NCI-H69 (cell line): ENCODE measurements at regions not wholly inside any gene's neighbourhood (a gene's known extent, or its start where the extent isn't known, plus 50 kb on each side); places are given as distances from the start of the nearest gene placed in this dataset.

Experiments used
- DNase-seq: peaks from one replicate; lab custom pipeline; 2025; lab: John Stamatoyannopoulos, UW

DNA sequence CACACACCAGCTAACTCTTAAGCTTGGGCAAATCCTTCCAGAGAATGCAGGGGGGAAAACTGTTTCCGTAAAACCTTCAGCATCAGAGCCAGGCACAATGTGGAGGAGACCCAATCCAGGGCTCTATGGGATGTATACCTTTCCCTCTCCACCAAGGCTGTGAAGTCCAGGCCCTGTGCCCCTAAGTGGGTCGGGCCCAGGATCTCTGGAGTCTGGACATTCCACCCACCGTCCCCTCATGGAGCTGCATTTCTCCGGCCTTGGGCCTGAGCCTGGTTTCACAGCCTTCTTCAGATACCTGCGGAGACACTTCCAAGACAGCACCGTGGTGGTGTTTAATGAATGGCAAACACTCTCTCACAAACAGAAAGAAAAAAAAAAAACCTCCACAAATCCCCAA, 186.2 kb downstream of the URI1 start:
- DNase-seq, result no peak

DNA sequence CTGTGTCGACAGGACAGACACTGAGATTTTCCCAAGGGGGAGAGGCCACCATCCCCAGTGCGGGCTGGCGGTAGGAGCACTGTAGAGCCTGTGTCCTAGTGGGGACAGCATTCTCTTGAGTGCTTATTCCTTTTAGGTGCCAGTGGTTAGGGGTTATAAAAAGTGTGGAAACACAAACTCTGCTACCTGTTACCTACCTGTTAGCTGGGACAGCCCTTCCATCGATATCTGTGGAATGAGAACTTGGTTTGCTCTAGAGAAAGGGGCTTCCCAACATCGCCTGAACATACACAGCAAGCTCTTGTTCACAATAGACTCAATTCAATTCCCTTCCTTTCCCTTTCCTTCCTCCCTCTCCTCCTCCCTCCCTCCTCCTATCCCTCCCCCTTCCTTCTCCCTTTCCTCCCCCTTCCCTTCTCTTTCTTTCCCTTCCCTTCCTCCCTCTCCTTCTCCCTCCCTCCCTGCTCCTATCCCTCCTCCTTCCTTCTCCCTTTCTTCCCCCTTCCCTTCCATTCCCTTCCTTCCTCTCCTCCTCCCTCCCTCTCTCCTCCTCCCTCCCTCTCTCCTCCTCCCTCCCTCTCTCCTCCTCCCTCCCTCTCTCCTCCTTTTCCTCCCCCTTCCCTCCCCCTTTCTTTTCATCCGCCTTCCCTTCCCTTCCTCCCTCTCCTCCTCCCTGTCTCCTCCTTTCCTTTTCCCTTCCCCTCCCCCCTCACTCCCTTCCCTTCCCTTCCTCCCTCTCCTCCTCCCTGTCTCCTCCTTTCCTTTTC, 188.5 kb downstream of the URI1 start:
- DNase-seq, result no peak

DNA sequence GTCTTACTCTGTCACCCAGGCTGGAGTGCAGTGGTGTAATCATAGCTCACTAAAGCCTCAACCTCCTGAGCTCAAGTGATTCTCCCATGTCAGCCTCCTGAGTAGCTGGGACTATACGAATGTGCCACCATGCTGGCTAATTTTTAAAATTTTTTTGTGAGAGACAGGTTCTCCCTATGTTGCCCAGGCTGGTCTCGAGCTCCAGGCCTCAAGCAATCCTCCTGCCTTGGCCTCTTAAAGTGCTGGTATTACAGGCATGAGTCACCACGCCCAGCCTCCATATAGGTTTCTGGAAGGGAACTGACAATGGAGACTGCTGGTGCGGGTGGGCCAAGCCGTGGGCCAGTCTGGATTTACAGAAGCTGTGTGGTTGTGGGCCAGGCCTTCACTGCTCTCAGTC, 189.2 kb downstream of the URI1 start:
- no peak for DNase-seq

DNA sequence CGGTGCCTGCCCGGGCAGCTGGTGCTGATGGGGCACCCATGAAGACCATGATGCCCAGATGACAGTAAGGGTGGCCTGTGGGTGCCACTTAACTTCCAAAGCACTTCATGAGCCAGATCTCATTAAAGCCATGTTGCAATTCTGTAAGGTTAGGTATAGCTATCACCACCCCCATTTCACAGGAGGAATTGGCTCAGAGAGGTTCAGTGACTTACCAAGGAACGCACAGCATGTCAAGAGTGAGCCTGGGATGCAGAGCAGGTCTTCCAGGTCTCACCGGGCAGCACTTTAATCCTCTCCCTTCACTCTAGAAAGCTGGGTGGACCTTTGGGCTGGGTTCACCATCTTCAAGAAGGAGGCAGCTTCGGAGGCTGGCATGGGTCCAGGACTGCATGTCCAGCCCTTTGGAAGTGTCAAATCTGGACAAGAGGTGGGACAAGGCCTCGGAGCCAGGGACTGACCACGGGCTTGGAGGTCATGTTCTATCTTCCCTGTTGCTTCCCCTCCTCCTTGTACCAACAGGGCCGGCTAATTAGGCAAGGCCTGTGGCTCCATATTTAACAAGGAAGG, 189.8 kb downstream of the URI1 start:
- DNase-seq, result no peak

DNA sequence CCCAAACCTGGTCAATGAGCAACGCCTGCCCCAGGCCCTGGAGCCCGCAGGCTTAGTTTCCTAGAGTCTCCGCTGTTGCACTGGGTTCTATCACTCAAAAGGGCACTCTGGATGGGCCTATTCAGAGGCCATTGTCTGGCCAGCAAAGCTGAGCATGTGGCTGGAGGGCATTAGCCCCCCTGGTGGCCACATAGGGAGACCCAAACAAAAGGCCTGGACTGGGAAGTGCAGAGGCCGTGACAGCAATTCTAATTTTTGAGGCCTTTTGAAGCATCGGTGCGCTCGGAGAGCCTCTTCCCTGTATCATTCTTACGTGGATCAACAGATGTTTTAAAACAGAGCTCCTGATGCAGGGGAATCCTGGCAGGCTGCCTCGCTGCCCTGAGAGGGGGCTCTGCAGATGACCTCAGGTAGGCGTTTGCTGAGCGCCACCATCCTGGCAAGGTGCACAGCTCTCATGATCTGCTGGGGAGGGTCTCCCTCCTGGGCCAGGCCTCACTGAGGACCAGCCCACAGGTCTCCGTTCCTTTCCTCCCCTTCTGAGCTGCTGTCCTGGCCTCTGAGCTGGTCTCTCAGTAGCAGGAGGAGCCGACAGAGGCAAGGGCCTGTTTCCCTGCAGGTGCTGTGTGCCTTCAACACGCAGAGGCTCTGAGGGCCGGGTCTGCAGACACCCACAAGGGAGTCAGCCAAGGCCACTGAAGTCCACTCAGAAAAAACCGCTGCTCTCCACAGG, 190.5 kb downstream of the URI1 start:
- no peak for DNase-seq

DNA sequence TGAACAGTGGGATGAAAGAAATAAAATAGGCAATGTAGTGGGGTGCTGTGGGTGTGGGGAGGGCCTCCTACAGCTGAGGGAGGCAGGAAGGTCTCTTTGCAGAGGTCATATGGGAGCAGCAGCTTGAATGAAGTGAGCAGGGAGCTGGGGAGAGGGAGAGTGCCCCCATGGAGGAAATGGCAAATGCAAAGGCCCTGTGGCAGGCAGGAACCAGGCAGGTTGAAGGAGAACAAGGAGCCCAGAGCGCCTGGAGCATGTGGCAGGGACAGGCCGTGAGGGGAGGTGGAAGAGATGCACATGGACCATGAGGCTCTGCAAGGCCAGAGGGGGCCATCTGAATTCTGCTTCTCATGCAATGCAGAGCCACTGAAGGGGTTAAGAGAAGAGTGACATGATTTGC, 191.8 kb downstream of the URI1 start:
- DNase-seq, result no peak

DNA sequence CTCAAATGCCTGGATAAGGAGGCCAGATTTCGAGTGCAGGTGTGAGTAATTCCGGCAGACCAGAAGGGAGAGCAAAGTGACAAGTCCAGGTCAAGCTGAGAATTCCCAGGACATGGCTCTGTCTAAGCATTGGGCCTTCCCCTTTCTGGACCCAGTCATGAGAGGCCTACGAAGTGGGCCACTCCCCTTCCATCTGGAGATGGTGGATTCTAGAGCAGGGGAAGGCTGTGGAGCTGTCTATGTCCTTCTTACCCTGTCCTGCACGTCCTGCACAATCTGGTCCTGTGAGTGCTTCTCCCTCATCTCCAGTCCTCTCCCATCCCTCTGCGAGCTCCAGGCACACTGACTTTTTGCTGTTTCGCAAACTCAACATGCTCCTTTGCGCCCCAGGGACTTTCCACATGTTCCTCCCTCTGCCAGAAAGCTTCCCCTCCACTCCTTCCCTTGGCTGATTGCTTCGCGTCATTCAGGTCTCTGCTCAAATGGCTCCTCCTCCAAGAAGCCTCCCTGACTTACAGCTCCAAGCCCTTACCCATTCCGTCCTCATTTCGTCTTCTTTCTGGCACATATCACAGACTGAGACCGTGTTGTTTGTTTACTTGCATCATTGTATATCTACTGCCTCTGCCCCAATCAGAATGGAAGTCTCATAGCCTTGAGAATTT, 193.2 kb downstream of the URI1 start:
- no peak for DNase-seq

DNA sequence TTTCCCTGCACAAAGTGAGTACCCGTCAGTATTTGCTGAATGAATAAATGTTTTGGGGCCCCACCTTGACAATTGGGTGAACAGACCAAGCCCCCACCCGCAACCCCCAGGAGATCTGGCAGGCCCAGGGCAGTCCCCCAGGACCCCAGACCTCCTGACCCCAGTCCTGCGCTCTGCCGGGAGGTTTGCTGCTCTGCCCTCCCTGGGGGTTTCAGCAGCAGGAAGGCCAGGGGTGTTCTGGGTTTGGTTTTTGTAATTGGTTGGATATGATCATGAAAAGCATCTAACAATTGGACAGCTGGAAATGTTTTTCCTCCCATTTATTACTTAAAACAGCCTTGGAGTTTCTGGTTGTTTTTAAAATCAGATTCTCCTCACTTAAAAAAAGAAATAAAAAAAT, 193.8 kb downstream of the URI1 start:
- DNase-seq, result no peak

DNA sequence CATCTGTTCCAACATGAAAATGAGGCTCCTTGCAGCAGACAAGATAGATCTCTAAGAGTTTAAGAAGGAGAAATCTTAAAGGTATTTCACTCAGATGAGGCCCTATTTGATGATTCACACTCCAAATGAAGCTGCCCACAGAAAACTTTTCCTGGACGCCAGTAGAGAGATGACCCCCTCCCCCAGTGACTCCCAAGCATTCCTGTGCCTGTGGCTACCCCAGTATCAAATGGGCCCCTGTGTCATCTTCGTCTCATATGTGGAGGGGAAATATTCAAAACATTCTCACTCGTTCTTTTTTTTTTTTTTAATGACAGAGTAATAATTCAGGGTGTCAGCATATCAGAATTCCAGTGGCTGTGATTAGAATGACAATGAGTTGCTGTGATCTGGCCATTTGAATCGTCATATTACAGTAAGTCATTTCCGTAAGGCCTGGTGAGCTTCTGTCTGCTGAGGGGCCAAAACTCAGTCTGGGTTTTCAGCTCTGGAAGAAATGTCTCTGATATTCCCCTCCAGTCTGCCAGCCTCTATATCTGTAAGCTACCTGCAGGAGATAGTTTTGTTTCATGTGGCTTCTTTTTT, 194.7 kb downstream of the URI1 start:
- DNase-seq, result no peak

DNA sequence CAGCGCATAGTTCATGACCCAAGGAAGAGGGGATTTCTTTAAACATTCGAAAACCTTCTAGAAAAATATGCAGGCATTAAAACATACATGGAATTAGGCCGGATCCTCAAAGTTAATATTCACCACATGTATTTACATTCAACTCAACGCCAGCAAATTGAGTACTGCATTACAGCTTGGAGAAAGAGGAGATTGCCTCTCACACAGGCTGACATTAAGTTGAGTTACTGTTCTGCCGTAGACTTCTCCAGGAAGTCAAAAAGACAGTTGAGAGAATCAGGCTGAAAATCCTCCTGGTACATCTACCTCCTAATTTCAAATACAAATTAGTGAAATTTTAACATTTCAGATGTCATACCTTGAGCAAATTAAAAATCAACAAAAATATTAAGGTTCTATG, 195.7 kb downstream of the URI1 start:
- no peak for DNase-seq

DNA sequence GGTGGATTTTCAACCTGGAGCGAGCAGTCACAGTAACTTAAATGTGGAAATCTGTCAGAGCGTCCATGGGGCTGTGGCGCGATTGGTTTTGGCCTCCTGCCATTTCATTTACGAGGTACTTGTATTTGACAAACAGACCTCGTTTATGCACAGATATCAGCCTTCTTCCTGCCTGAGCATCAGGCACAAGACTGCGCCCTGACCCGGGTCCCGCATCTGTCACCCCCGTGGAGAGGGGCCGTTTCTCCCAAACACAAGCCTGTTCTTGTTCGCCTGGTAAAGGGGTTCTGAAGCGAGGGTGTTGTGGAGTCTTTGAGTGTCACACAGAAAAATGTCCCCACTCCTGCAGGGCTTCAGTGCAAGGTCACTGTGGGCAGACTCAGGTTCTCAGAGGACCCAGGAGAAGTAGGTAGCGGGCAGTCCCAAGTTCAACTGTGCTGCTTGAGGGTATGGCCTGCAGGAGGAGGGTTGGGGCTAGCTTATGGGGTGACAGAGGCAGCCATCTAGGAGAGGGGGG, 202.3 kb downstream of the URI1 start:
- peak; percentile 25 for DNase-seq

DNA sequence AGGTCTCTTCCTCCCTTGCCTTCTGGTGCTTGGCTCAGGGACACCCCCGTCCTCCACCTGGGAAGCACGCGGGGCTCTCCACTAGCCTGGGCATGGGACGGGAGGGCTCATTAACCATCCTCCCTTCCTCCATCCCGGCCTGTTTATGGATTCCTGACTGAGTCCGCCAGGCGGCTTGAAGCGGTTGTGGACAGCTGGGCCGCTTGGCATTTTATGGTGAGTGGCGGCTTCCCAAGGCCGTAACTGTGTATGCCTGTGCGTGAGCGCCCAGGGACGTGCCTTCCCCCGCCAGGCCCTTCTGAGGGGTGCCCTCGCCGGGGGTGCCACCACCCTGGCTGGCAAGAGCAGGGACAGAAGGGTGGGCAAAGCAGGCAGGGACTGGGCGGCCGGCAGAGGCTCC, 202.8 kb downstream of the URI1 start:
- DNase-seq, result no peak

DNA sequence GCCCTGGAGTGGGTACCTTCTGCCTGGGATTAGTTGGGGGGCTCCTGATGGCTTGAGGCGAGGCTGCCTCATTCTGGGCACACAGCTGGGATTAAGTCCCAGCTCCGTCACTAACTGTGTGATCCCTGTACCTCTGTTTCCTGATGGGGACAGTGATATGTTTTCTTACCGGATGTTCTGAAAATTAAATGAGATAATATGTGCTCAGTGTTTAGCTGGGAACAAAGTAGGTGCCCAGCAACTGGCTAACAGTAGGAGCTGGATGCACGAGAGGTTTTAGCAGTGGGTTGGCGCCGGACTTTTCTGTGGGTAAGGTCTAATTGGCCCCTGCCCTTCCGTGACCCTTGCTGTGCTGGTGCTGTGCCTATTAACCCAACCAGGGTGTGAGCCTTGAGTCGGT, 203.4 kb downstream of the URI1 start:
- DNase-seq, result no peak

DNA sequence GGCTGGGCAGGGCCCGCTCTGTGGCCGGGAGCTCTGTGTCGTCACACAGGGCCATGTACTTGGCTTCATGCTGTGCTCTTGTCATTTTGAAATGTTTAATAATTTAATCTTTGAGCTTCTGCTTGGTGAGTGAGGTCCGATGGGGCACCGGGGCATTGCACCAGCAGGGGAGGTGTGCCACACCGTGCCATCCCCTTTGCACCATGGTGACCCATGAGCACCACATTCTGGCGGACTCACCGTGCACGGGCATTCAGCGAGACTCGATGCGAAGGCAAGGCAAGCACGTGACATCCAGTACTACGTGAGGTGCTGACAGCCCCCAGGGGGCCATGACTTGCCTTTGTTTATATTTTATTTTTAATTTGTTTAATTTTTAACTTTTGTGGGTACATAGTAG, 204.3 kb downstream of the URI1 start:
- DNase-seq, result no peak

DNA sequence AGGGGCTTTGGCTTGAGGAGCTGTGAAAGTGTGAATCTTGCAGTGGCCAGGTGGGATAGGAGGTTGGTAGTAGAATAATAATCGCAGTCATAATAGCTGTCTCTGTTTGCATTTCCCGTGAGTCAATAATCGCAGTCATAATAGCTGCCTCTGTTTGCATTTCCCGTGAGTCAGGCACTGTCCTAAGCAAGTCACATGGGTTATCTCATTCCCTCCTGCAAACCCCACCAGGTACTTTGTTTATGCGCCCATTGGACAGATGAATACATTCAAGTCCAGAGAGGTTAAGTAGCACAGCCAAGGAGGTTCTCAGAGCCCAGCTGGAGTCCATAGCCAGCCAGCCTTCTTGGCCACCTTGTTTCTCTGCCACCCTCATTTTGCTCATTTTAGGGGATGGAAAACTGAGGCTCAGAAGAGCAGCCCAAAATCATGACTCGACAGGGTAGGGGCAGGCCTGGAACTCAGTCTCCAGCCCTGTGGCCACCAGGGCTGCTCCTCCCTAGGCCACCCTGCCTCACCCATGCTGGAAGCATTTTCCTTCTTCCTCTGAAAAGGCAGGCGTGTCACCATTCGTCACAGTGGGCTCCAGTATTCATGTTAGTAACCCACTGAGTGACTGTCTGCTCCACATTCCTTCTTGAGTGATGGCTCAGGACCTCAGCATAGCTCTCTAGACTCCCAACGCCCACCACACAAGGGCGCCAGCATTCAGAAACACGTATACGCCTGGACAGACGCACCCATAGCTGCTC, 206.2 kb downstream of the URI1 start:
- no peak for DNase-seq

DNA sequence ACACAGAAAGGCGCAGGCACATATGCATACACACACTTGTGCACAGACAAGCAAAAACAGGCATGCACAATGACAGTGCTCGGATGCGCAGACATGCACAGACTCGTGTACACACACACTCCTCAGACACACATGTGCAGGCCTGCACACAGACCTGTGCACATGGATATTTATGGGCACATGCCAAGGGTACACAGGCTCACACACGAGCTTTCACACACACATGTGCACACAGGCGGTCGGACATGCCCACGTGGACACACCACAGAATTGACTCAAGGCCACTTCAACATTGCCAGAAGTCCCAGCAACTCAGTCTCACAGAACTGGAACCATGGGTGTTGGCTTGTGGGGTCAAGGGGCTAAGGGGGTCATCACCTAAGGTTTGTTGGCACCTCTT, 206.8 kb downstream of the URI1 start:
- no peak for DNase-seq

DNA sequence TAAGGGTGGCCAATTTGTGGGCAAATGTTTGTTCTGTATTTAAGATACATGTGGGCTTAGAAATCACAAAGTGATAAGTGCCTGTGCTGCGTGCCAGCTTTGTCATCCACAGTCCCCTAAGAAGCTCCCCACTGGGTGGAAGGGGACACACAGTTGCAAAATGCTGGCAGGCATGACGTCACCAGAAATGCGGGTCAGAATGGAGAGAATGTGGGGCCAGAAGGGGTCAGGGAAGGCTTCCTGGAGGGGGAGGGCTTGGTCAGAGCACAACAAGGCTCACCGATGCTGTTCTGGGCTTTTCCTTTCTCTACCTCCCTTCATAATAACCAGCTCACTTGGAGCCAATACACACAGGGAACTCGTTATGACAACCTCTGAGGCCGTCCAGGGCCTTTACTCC, 207.3 kb downstream of the URI1 start:
- DNase-seq, result no peak

DNA sequence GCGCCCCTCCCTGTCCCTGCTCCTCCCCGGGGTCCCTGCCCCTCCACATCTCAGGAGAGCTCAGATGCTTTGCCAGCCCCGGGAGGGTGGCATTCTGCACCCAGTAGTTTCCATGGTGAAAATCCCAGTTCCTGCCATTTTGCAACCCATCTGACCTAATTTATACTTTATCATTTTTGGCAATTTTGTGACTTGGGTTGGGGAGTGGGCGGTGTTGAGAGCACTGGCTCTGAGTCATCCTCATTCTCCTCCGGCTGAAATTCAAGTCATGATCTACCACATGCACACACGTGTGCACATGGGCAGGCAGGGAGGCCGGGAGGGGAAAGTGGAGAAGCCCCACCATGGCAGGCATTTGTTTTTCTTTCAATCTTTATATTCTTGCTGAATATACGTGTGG, 208.6 kb downstream of the URI1 start:
- DNase-seq, result no peak

DNA sequence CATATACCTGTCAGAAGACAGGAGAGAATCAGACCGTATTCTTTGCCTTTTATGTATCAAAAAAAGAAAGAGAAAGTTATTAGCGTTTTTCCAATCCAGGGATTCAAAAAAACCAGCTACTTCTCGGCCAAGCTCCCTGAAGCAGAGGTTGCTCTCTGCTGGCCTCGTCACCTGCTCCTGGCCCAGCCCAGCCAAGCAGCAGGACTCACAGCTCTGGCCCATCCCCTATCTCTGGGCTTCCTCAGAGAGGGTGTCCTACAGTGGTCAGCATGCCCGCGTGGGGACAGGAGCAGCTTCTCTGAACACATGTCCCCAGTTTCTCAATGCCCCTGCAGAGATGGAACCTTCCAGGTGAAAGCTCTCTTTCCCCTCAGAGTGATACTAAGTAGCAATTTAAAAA, 209.0 kb downstream of the URI1 start:
- DNase-seq, result no peak

DNA sequence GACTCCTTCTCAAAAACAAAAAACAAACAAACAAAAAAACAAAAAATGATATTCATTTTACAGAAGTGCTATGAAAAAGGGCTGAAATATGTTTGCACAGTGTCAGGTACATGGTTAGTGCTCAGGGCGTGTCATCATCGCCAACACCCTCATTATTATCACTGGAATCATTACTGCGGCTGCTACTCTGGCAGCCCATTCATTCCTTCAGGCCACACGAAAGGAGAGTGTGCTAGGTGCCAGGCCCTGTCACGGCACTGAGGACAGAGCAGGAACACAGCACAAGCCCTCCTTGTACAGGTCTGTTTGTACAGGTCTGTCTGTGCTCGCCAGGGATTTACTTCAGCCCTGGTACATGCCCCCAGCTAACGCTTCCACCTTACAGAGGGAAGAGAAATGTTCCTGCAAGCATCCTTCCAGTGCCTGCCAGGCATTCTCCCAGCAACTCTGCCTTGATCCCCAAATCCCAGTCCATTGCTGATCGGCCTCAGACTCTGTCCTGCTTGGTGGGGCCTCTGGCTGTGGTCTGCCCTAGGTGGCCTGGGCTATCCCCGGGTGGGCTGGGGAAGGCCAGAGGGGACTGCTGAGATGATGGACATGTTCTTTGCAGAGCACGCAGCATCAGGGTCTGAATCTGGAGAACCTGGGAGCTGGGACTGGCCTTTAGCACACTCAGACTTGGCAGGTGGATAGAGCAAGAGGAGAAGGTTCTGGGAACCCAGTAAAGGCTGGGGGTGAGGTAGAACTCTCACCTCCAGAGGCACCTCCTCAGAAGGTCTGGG, 210.7 kb downstream of the URI1 start:
- no peak for DNase-seq
